ENCODE measurements at regions not wholly inside any gene's neighbourhood (a gene's known extent, or its start where the extent isn't known, plus 50 kb on each side); places are given as distances from the start of the nearest gene placed in this dataset.

GRCh38 chr13:21868823-21869222 lies 197.9 kb downstream of the FGF9 start:
- intact Hi-C loops (cut with DNase I; ENCODE audit: low total_unique reads), result no loop called here

GRCh38 chr13:21871382-21871781 lies 200.5 kb downstream of the FGF9 start:
- H3K27ac ChIP-seq, result no peak overlapping the region
- no peak for DNase-seq (ENCODE audit: low spot score in 2 of 2)
- H3K9me3 ChIP-seq, result no peaks in the 10 kb centered on the region
- intact Hi-C loops (cut with DNase I; ENCODE audit: low total_unique reads), result no loop called here
- no peak for TF ChIP-seq CTCF (IDR thresholded peaks at IDR 0.05)
- TF ChIP-seq POLR2A (IDR thresholded peaks at IDR 0.05), result no peak
- TF ChIP-seq POLR2AphosphoS5 (IDR thresholded peaks at IDR 0.05), result no peak
- no peaks in the 10 kb centered on the region for H3K27me3 ChIP-seq
- H3K36me3 ChIP-seq, result no peaks in the 10 kb centered on the region
- H3K4me1 ChIP-seq, result no peaks in the 10 kb centered on the region
- H3K4me3 ChIP-seq, result no peak overlapping the region

More at GRCh38 chr13:21868823-21869222, 197.9 kb downstream of the FGF9 start:
- Histone ChIP-seq H3K9me3 (no peaks in the 10 kb centered on the region), H3K36me3 (no peaks in the 10 kb centered on the region), H3K27me3 (no peaks in the 10 kb centered on the region), H3K4me3 (no peak overlapping the region), H3K27ac (no peak overlapping the region), H3K4me1 (no peaks in the 10 kb centered on the region)
- no peak for TF ChIP-seq CTCF (IDR thresholded peaks at IDR 0.05)
- TF ChIP-seq POLR2A (IDR thresholded peaks at IDR 0.05), result no peak
- no peak for DNase-seq (ENCODE audit: low spot score in 2 of 2)

GRCh38 chr13:21871919-21872318 lies 201.0 kb downstream of the FGF9 start:
- Histone ChIP-seq H3K36me3 (no peaks in the 10 kb centered on the region), H3K4me3 (no peak overlapping the region), H3K9me3 (no peaks in the 10 kb centered on the region), H3K27ac (no peak overlapping the region), H3K27me3 (no peaks in the 10 kb centered on the region), H3K4me1 (no peaks in the 10 kb centered on the region)
- TF ChIP-seq POLR2AphosphoS5 (IDR thresholded peaks at IDR 0.05) (no peak), POLR2A (IDR thresholded peaks at IDR 0.05) (no peak), CTCF (IDR thresholded peaks at IDR 0.05) (no peak)
- no peak for DNase-seq (ENCODE audit: low spot score in 2 of 2)
- intact Hi-C loops (cut with DNase I; ENCODE audit: low total_unique reads), result no loop called here

DNA sequence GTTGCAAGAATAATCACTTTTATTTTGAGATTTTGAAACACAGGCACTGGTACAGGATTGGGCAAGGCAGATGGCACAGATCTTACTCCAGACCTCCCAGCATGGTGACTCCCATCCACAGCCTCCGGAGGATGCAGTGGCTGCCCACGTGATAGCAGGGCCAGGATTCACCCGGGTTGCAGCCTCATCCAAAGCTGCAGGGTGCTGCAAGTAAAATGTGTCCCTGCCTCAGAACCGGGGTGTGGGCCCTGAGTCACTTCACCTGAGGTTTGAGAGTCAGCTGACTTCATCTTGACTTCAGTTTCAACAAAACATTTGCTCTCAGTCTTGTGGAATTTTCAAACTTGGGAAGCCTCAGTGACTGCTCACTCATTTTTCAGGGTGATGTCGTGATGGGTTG lies 201.9 kb downstream of the FGF9 start:
- no peak overlapping the region for H3K4me3 ChIP-seq
- H3K9me3 ChIP-seq, result no peaks in the 10 kb centered on the region
- H3K27me3 ChIP-seq, result no peaks in the 10 kb centered on the region
- no peaks in the 10 kb centered on the region for H3K4me1 ChIP-seq
- no peaks in the 10 kb centered on the region for H3K36me3 ChIP-seq
- TF ChIP-seq CTCF (IDR thresholded peaks at IDR 0.05) (no peak), POLR2AphosphoS5 (IDR thresholded peaks at IDR 0.05) (no peak), POLR2A (IDR thresholded peaks at IDR 0.05) (no peak)
- no peak for DNase-seq (ENCODE audit: low spot score in 2 of 2)
- intact Hi-C loops (cut with DNase I; ENCODE audit: low total_unique reads), result no loop called here
- no peak overlapping the region for H3K27ac ChIP-seq

DNA sequence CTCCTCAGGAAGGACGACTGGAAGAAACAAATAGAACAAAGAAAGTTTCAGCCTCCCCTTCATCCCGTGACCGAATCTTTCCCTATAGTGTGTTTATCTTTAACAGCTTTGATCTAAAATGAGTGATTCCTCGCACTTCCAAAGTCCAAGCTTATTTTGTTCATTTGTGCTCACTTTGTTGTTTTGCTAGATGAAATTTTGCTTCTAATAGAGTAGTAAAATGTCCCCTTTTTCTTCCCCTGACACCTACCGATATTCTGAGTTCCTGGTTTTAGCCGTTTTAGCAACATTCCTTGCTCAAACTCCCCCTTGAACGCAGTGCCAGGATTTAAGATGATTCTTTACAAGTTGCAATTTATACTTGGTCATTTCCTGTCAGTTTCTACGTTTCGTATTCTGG lies 204.2 kb downstream of the FGF9 start:
- Histone ChIP-seq H3K9me3 (no peaks in the 10 kb centered on the region), H3K4me1 (no peaks in the 10 kb centered on the region), H3K36me3 (no peaks in the 10 kb centered on the region), H3K4me3 (no peak overlapping the region), H3K27ac (no peak overlapping the region), H3K27me3 (no peaks in the 10 kb centered on the region)
- intact Hi-C loops (cut with DNase I; ENCODE audit: low total_unique reads), result no loop called here
- no peak for TF ChIP-seq POLR2AphosphoS5 (IDR thresholded peaks at IDR 0.05)
- TF ChIP-seq POLR2A (IDR thresholded peaks at IDR 0.05), result no peak
- TF ChIP-seq CTCF (IDR thresholded peaks at IDR 0.05), result no peak
- DNase-seq (ENCODE audit: low spot score in 2 of 2), result no peak
